OCI-M2 (cell line): ENCODE measurements at regions not wholly inside any gene's neighbourhood (a gene's known extent, or its start where the extent isn't known, plus 50 kb on each side); places are given as distances from the start of the nearest gene placed in this dataset.
"Not testable (repeated sequence)": the region's sequence is repeated elsewhere in the genome, so short reads cannot be mapped to it uniquely, and the experiment has no call there.

ENCODE experiments used
- DNase-seq: peaks from one replicate; lab custom pipeline; 2025; ENCODE audit not compliant: unreplicated experiment; lab: John Stamatoyannopoulos, UW

DNA sequence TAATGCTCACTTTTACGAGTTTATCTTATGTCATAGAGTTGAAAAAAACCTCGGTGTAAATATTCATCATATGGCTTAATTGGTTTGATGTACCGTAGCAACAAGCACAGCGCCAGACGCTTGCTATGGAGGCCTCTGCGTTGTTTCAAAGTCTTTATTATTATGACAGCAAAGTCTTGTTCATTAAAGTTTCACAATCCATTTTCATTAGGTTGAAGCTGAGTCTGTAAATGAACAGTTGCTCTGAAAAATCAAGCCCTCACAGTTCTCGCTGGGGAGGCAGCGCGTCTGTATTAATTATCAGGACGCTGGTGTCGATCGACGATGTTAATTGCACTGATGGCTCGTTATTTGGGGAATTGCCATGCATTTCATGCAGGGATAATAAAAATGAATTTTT lies 185.6 kb downstream of the INSC start:
- DNase-seq: no peak

DNA sequence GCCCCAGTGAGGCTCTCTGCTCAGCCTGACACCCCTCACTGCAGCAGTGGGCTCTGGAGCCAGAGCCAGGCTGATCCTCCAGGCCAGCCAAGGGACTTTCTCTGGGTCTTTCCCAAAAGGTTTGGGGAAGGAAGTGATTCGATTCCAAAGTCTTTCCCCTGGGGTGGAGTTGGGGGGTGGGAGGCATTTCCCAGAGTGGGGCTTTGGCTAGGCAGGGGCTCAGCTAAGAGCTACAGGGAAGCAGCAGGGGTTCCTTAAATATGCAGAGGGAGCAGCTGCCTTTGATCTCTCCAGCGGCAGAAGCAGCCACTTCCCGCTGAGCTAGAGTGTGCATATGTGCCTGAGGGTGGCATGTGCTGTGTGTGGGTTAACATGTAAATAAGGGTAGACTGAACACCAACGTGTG lies 192.9 kb downstream of the INSC start:
- DNase-seq: no peak

DNA sequence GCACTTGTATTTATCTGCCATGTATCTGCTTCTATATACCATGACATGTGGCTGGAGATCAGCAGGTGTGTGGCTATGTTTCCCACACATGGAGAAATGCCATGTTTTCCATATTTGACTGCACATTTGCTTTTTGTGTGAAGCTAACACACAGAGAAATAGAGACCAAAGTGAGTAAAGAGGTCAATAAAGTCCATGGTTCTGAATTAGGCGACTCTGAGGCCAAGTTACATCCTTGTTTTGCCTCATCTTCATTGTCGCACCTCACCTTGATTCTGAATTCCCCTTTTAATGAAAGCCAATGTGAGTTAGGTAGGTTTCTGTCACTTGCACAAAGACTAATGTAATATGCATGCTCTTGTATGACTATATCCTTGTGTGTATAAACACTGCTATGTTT lies 194.1 kb downstream of the INSC start:
- DNase-seq: no peak

DNA sequence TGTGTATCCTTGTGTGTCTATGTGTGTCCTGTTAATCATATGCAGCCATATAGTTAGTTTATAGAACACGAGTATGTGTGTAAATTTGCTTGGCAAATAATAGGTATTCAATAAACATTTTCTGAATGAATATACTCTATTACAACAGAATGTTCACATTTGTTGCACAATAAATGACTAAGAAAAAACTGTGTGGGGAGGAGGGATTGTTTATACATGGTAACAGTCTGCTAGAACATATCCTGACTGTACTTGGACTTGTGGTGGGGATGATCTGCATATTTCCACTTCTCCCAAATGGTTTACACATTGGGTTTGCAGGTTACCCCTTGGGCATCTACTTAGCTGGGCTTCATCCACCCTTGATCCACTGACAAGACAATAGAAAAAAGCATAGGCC lies 194.6 kb downstream of the INSC start:
- DNase-seq: no peak

DNA sequence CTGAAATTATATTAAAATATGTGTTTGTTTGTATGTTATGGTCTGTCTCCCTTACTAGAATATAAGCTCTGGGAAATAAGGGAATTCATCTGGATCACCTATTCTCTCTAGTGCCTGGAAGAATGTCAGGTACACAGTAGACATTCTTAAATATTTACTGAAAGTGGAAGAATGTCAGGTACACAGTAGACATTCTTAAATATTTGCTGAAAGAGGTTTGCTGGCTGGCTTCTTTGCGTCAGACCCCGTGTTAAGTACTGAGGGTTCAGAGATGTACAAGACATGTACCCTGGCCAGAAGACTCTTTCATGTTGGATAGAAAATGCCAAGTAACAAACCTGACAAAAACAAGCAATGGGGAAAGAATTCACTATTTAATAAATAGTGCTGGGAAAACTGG lies 199.1 kb downstream of the INSC start:
- no peak for DNase-seq

DNA sequence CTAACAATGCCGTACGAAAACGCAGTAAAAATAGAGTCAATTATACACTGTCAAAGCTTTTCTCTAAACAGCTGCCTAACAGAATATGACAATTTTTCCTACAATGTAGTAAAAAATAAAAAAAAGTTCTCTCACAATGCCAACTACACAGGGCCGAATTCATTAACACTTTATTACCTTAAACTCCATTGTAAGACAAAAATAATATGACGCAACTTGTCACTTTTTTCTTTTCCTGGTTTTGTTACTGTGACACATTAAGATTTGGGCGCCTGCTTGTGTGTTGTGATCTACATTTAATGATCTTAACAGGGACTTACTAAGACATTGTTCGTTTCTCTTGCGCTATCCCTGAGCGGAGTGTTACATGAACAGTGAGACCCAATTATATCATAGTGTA lies 204.1 kb downstream of the INSC start:
- no peak for DNase-seq

DNA sequence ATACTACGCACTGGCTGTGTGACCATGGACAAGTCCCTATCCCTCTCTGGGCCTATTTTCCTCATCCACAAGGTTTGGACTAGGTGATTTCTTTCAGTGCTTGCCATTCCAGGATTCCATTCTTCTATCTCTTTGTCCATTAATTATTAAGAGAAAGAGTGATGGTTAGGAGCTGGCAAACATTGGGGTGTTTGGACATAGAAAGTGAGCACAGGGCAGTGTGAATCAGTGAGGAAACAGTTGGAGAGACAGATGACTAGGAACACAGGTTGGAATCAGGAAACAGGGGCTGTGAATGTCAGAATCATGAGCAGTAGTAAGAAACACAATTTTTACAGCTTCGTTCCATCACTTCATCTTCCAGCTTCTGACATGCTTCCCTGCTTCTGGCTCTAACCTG lies 211.8 kb downstream of the INSC start:
- DNase-seq: no peak

DNA sequence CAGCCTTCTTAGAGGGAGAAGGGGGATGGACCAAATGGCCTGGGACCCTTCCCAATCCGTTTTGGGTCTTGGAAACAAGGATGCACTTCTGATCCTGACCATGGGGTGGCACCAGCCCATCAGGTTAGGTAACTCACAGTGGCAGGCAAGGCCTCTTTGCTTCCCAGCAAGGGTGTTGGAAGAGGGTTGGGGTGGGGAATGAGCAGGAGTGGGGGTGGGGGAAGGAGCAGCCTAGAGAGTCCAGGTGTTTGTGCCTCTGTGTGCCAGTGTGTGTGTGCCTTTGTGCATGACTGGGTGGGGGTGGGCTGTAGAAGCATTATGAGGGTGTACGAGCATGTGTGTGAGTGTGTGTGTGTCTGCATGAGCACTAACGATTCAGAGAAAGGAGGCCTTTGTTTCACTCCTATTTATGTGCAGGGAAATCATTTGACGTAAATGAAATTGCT lies 213.1 kb downstream of the INSC start:
- DNase-seq: no peak

DNA sequence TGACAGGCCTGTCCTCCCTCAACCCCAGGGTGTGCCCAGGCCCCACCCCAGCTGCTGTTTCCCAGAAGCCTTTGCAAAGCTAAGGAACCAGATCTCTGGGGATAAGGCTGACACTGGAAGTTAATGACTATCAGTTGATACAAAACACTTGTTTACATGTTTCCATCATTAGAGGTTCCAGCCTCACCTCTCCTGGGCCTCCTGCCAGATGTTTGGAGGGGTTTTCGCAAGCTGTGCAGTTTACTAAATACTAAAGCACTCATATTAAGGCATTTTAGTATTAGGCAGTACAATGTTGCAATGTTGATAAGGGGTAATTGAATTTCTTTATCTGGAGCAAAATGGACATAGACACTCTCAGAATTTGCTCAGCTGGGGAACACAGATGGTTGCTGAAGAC lies 218.7 kb downstream of the INSC start:
- DNase-seq: no peak

DNA sequence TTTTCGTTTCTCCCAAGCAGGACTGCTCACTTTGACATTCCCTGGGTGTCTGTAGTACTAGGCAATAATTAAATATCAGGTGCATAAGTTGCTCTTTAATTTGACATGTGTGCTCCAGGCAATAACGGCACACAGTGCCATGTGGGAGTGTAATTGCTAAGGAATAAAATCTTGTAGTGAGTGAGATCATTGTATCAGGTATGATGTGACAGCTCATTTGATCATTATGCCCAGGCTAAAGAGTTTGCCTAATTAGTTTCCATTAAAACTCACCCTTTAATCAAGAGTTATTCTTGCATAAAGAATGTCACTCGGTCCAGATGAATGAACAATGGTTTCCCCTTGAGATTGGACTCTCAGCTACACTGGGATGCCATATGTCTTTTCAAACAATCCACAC lies 220.0 kb downstream of the INSC start:
- DNase-seq: no peak

DNA sequence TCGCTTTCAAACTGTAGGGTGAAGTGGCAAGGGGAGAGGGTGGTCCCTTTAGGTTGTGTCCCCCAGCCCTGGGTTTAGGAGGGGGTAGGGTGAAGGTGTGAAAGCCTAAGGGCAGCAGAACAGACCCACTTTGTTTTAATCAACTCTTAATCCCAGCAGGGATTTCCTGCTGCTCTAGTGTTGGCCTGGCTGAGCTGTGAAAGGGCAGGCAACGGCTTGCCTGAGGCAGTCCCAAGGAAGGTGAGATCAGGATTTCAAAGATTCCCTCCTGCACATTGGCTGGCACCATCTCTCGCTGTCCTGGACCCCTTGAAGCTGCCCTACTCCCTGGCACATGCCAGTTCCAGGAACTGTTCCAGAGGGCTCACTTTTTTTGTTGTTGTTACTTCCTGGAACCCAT lies 221.3 kb downstream of the INSC start:
- DNase-seq: no peak

DNA sequence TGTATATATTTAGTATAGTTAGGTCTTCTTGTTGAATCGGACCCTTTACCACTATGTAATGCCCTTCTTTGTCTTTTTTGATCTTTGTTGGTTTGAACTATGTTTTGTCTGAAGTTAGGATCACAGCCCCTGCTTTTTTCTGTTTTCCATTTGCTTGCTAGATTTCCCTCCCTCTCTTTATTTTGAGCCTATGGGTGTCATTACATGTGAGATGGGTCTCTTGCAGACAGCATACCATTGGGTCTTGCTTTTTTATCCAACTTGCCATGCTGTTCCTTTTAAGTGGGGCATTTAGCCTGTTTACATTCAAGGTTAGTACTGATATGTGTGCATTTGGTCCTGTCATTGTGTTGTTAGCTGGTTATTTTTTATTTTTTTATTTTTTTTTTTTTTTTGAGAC lies 224.6 kb downstream of the INSC start:
- DNase-seq: no peak

DNA sequence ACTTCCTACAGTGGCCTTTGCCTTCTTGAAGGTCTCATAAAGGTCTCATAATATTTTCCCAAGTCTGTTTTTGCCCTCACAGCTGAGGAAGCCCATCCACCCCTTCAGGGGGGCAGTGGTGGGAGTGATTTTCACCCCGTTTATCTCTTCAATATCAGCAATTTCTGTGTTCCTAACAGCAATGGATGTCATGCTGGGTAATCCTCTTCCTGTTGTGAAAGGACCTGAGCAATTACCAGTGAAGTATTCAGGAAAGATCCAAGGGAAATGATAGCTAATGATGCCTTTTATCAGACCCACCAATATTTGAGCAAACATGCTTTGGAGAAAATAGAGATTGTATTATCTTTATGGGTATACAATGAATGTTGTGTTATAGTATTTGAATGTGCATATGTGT lies 226.9 kb downstream of the INSC start:
- DNase-seq: no peak

DNA sequence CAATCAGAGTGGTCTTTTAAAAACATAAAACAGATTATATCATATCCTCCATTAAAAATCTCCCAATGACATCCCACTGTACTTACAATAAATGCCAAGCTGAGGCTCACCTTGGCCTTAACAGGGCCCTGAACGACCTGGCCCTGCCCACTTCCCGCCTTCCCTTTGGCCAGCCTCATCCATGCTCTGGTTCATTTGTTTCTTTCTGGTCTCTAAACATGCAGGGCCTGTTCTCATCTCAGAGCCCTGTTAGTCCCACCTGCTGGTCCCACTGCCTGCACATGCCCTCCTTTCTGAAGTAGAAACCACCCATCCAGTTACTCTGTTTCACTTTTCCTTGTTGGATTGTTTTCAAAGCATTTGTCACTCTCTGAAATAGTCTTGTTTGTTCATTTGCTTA lies 227.4 kb downstream of the INSC start:
- DNase-seq: no peak

DNA sequence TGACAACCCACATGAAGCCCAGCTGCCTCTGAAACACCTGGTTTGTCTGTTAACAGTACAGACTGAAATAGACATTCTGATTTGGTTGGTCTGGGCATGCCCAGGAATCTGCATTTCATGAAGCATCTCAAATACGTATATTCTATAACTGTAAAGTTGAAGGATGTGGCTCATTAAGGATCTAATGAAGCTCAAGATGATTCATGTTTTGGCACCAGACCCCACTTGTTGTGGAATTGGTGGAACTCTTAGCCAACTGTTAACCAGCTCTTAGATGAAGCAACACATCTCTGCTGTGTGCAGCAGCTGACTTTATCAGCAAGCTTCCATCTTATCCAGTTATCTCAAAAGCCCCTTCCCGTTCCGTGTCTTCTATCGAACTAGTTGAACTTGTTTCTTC lies 232.2 kb downstream of the INSC start:
- no peak for DNase-seq

DNA sequence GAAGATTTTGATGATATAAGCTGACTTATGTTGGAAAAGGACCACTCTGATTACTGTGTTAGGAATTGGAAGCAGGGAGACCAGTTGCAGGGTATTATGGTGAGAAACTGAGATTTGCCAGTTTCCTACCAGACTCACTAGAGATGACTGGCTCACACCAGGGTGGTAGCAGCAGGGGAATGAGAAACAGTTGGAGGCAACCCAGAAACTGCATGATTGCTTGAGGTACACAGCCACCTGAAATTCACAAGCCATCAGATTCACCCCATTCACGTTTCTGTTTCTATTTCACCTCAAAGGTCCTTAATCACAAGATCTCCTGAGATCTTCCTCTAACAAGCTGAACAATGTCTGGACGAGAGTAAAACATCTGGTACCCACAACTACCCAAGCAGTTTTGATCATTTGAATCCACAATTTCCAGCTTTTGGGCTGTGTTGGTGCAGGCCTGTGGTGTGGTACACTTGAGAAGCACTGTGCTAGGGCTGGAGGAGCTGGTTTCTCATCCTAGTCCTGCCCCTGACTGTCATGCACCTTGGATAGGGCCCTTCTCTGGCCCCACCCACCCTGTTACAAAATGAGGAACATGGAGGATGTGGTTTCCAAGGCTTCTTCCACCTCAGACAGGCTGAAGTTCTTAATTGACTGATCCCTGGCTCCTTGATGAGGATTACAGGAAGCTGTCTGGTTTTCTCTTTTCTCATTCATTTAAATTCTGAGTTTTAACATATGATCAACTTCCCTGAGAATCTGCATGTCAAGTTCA lies 233.4 kb downstream of the INSC start:
- DNase-seq: no peak

DNA sequence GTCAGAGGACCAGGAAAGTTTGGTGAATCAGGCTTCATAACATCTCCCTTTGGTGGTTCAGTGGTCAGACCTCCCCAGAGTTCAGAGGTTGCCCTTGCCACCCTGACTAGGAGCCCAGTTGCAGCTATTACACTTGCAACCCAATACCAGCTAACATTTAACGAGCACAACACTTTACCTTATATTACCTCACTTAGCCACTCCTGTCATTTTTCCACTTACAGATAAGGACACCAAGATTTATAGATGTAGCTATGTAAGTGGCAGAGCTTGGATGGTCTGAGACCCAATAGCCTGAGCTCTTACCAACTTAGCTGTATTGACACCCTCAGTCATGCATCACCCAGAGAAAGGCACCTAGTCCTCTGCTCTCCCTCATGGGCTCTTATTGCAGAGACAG lies 234.7 kb downstream of the INSC start:
- no peak for DNase-seq

DNA sequence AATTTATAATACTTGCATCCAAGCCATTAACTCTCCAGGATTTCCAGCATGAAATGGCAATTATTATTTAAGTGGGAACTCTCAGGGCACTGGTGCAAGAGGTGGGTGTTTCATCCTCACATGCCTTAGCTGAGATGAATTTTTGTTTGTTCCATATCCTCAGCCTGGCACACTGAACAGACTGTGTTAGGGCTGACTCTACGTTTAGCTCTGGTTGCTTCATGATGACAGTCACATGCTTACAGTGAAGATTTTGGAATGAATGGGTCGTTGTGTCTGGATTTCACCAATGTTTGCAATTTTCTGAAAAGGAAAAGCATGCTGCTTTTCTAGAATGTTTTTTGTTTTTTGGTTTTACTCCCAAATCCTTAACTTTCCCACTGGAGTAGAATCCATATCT lies 246.6 kb downstream of the INSC start:
- DNase-seq: no peak

DNA sequence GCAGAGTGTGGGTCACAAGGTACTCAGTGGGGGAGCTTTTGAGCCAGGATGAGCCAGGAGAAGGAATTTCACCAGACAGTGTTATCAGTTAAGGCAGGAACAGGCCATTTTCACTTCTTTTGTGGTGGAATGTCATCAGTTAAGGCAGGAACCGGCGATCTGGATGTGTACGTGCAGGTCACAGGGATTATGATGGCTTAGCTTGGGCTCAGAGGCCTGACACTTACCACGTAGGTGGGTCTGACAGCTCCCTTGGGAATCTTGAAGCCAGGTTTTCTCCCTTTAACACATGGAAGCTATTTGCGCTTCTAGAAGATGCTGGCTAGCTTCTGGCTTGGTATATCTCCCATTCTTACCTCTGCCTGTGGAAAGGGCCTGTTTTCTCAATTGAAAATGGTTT lies 250.6 kb downstream of the INSC start:
- not testable (repeated sequence) for DNase-seq

DNA sequence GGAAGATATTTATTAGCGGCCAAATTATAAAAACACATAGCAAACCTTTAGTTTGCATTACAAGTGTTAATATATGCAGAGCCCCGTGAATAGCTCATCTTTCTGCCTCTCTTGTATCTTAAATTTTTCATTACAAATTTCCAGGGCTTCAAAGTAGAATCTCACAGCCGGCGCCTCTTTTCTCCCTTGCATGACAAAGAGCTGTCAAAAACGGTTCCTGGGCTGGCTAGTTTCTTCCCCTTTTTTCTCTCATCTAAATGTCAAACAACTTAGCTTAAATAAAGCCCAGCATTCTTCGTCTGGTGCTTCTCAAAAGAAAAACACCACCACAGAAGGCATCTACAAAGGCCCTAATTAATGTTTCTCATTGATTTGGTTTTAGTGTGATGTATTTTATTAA lies 253.0 kb downstream of the INSC start:
- DNase-seq: no peak

DNA sequence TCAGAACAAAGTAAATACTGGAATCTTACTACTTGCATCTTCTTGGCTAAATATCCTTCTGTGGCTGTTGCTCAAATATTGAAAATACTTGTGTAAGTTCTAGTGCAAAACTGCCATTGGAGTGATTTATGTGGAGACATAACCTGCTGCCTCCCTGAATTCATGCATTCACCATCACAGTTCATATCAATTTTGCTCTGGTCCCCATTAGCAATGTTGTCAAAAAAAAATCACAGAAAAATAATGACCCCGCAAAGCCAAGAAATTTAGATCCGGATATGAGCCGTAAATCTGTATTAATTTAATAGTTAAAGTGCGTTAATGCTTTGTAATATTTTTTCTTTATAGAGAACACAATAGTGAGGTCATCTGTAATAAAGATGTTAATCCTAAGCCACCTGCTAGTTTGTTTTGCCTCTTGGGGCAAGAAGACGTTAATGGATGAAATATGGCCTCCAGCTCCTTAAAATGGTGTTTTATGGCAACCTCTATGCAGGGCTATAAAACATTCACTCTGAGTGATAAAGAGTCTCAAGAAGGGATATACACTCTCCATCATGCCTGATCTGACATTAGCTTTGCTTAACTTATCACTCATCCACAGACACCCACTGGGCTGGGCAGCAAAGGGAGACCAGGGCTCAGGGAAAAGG lies 255.9 kb downstream of the INSC start:
- no peak for DNase-seq

DNA sequence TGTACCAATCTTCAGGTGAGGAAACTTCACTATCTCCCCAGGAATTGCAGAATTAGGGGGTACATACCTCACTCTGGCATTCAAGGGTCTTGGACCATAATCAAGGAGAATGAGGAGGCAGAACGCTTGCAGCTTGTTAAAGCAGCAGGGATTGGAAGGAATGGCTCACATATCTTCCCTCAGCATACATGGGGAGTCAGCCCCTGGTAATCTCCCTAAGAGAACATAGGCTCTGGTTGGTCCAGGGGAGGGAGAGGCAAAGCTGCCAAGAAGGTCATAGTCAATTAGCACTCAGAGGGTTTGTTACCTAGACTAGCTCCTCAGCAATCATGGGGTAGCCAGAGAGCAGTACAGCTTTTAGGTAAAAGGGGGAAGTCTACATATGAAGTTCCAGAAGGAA lies 256.8 kb downstream of the INSC start:
- no peak for DNase-seq

DNA sequence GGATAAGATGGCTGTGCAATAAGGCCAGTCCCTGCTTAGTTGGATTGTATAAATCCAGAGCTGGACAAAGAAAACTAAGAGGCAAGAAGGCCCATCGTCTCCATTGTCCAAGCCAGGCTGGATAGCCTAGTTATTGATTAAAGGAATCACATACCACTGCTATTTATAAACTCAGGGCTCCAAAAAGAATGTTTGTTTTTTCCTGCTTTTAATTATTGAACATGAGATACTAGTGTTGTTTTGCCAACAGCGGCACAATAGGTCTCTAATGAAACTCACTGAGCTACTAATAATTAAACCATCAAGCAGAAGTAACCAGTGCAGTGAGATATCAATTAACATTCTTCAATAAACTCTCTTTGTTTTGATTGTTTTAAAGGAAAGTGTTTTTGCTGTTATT lies 259.7 kb downstream of the INSC start:
- DNase-seq: no peak
